Hematopoietic multipotent progenitor cell (in vitro differentiated cells): ENCODE measurements at regions not wholly inside any gene's neighbourhood (a gene's known extent, or its start where the extent isn't known, plus 50 kb on each side); places are given as distances from the start of the nearest gene placed in this dataset.

Experiments used
- DNase-seq, 3 donors: peaks; one replicate each; pipeline ENCODE4 v3.0.0-alpha.2; 2011 to 2015; ENCODE audit warnings: low read depth in 2 of 3, low spot score in 2 of 3

GRCh38 chr13:62038214-62038613, 622.6 kb upstream of the PCDH20 start:
- DNase-seq, result no peak

- no peak for DNase-seq
Observed at GRCh38 chr13:62035981-62036380, 620.3 kb upstream of the PCDH20 start.

- DNase-seq, result no peak
Observed at GRCh38 chr13:62033934-62034333, 618.3 kb upstream of the PCDH20 start.

- no peak for DNase-seq
Observed at GRCh38 chr13:62022369-62022768, 606.7 kb upstream of the PCDH20 start.

GRCh38 chr13:62019858-62020257, 604.2 kb upstream of the PCDH20 start:
- DNase-seq, result no peak

- no peak for DNase-seq
Observed at GRCh38 chr13:62014299-62014698, 598.6 kb upstream of the PCDH20 start.

GRCh38 chr13:62003452-62003851, 587.8 kb upstream of the PCDH20 start:
- DNase-seq, result no peak

GRCh38 chr13:61994174-61994573, 578.5 kb upstream of the PCDH20 start:
- no peak for DNase-seq

- DNase-seq, result no peak
Observed at GRCh38 chr13:61989978-61990377, 574.3 kb upstream of the PCDH20 start.

- DNase-seq, result no peak
Observed at GRCh38 chr13:61988810-61989209, 573.2 kb upstream of the PCDH20 start.

GRCh38 chr13:61975001-61975400, 559.4 kb upstream of the PCDH20 start:
- no peak for DNase-seq

GRCh38 chr13:61965756-61966155, 550.1 kb upstream of the PCDH20 start:
- no peak for DNase-seq

GRCh38 chr13:61960981-61961380, 545.3 kb upstream of the PCDH20 start:
- DNase-seq, result no peak

- peak in 2 of 3 donors; percentile 0 to 3 for DNase-seq
Observed at GRCh38 chr13:61954092-61954491, 538.4 kb upstream of the PCDH20 start.

- no peak for DNase-seq
Observed at GRCh38 chr13:61950828-61951227, 535.2 kb upstream of the PCDH20 start.

GRCh38 chr13:61944329-61944929, 528.8 kb upstream of the PCDH20 start:
- no peak for DNase-seq

- DNase-seq, result no peak
Observed at GRCh38 chr13:61935710-61936109, 520.1 kb upstream of the PCDH20 start.

GRCh38 chr13:61927648-61928047, 512.0 kb upstream of the PCDH20 start:
- DNase-seq, result no peak

GRCh38 chr13:61918841-61919240, 503.2 kb upstream of the PCDH20 start:
- no peak for DNase-seq

- no peak for DNase-seq
Observed at GRCh38 chr13:61916483-61916882, 500.8 kb upstream of the PCDH20 start.

- no peak for DNase-seq
Observed at GRCh38 chr13:61913183-61913582, 497.5 kb upstream of the PCDH20 start.

- no peak for DNase-seq
Observed at GRCh38 chr13:61908906-61909615, 493.4 kb upstream of the PCDH20 start.

GRCh38 chr13:61905054-61905453, 489.4 kb upstream of the PCDH20 start:
- no peak for DNase-seq
